ENCODE measurements at regions not wholly inside any gene's neighbourhood (a gene's known extent, or its start where the extent isn't known, plus 50 kb on each side); places are given as distances from the start of the nearest gene placed in this dataset.

DNA sequence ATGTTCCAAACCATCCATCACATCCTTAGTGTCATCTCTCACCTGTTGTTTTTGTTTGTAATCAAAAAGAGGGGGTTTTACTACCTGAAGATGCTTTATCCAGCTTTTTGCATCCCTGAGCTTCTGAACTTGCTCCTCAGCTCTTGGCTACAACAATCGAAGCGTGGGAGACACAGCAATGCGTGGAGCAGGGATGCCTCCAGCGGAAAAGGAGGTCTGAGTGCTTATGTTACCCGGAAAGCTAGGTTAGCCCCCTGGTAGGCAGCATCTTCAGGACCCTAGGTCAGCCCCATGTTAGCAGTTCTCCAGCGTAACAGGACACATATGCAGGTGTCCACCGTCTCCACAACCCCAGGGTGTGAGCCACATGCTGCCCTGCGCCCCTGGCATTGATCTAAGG lies 141.5 kb downstream of the RRAGC start:
- TF ChIP-seq, protein P1, sequence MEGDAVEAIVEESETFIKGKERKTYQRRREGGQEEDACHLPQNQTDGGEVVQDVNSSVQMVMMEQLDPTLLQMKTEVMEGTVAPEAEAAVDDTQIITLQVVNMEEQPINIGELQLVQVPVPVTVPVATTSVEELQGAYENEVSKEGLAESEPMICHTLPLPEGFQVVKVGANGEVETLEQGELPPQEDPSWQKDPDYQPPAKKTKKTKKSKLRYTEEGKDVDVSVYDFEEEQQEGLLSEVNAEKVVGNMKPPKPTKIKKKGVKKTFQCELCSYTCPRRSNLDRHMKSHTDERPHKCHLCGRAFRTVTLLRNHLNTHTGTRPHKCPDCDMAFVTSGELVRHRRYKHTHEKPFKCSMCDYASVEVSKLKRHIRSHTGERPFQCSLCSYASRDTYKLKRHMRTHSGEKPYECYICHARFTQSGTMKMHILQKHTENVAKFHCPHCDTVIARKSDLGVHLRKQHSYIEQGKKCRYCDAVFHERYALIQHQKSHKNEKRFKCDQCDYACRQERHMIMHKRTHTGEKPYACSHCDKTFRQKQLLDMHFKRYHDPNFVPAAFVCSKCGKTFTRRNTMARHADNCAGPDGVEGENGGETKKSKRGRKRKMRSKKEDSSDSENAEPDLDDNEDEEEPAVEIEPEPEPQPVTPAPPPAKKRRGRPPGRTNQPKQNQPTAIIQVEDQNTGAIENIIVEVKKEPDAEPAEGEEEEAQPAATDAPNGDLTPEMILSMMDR (conservative IDR thresholded peaks at IDR 0.05), result no peak
- no peak for TF ChIP-seq ZFX (IDR thresholded peaks at IDR 0.05)
